Prostate gland (tissue), 2 donors: ENCODE measurements at regions not wholly inside any gene's neighbourhood (a gene's known extent, or its start where the extent isn't known, plus 50 kb on each side); places are given as distances from the start of the nearest gene placed in this dataset.

Experiments
- CTCF ChIP-seq, 4 experiments: fragments of 200-600 bp in 2 of 4; fragments of 450-650 bp in 2 of 4; sonication (generic) in 2 of 4; IDR thresholded peaks; 1 replicate in 3 of 4; 2 replicates in 1 of 4; pipeline ENCODE4 v1.5.1; 2016 to 2019; ENCODE audit warnings: antibody characterized with exemption in 4 of 4, mild to moderate bottlenecking in 2 of 4, moderate library complexity in 2 of 4
- POLR2A ChIP-seq: fragments of 450-650 bp; IDR thresholded peaks from one replicate; pipeline ENCODE4 v1.6.1; 2016; ENCODE audit warnings: antibody characterized with exemption, mild to moderate bottlenecking

GRCh38 chr5:101675510-101676219 is 620.4 kb downstream of the SLCO4C1 start:
- no peak for TF ChIP-seq CTCF (IDR thresholded peaks at IDR 0.05)
- TF ChIP-seq POLR2A = no peak
